Adrenal gland (tissue), 5 donors: ENCODE measurements at regions not wholly inside any gene's neighbourhood (a gene's known extent, or its start where the extent isn't known, plus 50 kb on each side); places are given as distances from the start of the nearest gene placed in this dataset.

Experiments used
- CTCF ChIP-seq, 6 experiments: fragments of 450-650 bp in 4 of 6; fragments of 200-600 bp in 2 of 6; sonication (generic) in 1 of 6; IDR thresholded peaks; 1 replicate in 5 of 6; 2 replicates in 1 of 6; pipeline versions ENCODE4 v1.5.1 to v1.8.0; 2016 to 2021; ENCODE audit warnings: antibody characterized with exemption in 6 of 6, mild to moderate bottlenecking in 2 of 6, moderate library complexity in 1 of 6
- POLR2A ChIP-seq, 2 donors: fragments of 450-650 bp; IDR thresholded peaks; one replicate each; pipeline ENCODE4 v1.6.1; 2017; ENCODE audit warnings: antibody characterized with exemption in 2 of 2, mild to moderate bottlenecking in 2 of 2, moderate library complexity in 1 of 2
- donor health status: DM: no; HTN: no; CAD: no.

DNA sequence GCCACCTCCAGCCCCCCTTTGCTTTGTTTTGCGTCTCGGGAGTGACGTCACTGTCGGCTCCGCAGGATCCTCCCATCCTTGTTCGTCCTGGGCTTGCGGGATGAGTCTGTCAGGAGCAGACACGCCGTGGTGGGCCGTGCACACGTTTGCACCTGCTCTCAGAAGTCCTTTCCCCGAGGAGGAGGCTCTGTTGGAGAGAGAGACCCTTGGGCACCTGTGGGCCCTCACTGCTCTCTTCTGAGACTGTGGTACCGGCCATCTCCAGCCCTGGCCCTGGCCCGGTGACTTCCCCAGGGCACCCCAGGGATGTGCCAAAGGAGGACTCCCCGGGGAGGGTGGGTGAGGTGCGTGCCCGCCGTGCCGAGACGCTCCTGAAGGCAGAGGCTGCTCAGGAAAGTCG, 76.1 kb upstream of the PPP2R3B start:
- no peak for TF ChIP-seq CTCF (IDR thresholded peaks at IDR 0.05)
- no peak for TF ChIP-seq POLR2A (IDR thresholded peaks at IDR 0.05)
